IPS-18a (cell line): ENCODE measurements at regions not wholly inside any gene's neighbourhood (a gene's known extent, or its start where the extent isn't known, plus 50 kb on each side); places are given as distances from the start of the nearest gene placed in this dataset.
"Not testable (repeated sequence)": the region's sequence is repeated elsewhere in the genome, so short reads cannot be mapped to it uniquely, and the experiment has no call there.

Experiments used
- H3K27ac ChIP-seq: one replicate; pipeline ENCODE4 v1.5.1; 2013; ENCODE audit warnings: low read length
- H3K27me3 ChIP-seq: one replicate; pipeline ENCODE4 v1.6.1; 2013; ENCODE audit warnings: mild to moderate bottlenecking, low read length; ENCODE audit not compliant: control insufficient read depth, insufficient read depth
- H3K36me3 ChIP-seq: one replicate; pipeline ENCODE4 v1.6.1; 2013; ENCODE audit warnings: low read depth, low read length; ENCODE audit not compliant: control insufficient read depth
- H3K4me1 ChIP-seq: one replicate; pipeline ENCODE4 v1.6.1; 2013; ENCODE audit warnings: low read depth, low read length; ENCODE audit not compliant: control insufficient read depth
- H3K4me3 ChIP-seq: one replicate; pipeline ENCODE4 v1.5.1; 2013; ENCODE audit warnings: low read length
- H3K9ac ChIP-seq: one replicate; pipeline ENCODE4 v1.6.1; 2013; ENCODE audit warnings: mild to moderate bottlenecking, low read length, moderate library complexity
- H3K9me3 ChIP-seq: one replicate; pipeline ENCODE4 v1.6.1; 2013; ENCODE audit warnings: low read depth, low read length; ENCODE audit not compliant: control insufficient read depth

GRCh38 chr2:87500421-87500820 lies 247.5 kb upstream of the PLGLB2 start:
- not testable (repeated sequence) for H3K4me1 ChIP-seq, H3K36me3 ChIP-seq, H3K4me3 ChIP-seq, H3K27me3 ChIP-seq, H3K27ac ChIP-seq, H3K9me3 ChIP-seq, H3K9ac ChIP-seq

GRCh38 chr2:87500951-87501350 lies 246.9 kb upstream of the PLGLB2 start:
- not testable (repeated sequence) for H3K27ac ChIP-seq, H3K4me3 ChIP-seq, H3K4me1 ChIP-seq, H3K9me3 ChIP-seq, H3K36me3 ChIP-seq, H3K27me3 ChIP-seq, H3K9ac ChIP-seq

GRCh38 chr2:87502948-87503347 lies 244.9 kb upstream of the PLGLB2 start:
- H3K4me3 ChIP-seq, H3K36me3 ChIP-seq, H3K27me3 ChIP-seq, H3K4me1 ChIP-seq, H3K9ac ChIP-seq, H3K9me3 ChIP-seq, H3K27ac ChIP-seq: not testable (repeated sequence)

DNA sequence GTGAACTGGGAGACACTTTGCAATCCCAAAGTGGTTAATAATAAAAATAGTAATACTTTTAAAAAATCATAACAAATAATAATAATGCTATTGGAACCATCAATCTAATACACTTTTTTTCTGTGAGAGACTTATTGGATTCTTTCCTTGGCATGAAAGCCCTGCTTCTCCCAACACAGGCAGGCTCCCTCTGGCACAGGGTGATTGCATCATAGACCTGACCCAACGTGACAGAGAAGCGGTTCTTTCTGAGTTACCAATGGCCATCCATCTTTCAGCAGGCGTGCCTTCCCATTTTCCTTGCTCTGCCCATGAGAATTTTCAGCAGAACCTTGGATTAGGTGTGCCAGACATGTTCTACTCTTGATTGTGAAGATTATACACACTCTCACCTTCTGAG lies 242.6 kb upstream of the PLGLB2 start:
- not testable (repeated sequence) for H3K36me3 ChIP-seq, H3K4me1 ChIP-seq, H3K9ac ChIP-seq, H3K27me3 ChIP-seq, H3K27ac ChIP-seq, H3K9me3 ChIP-seq, H3K4me3 ChIP-seq

DNA sequence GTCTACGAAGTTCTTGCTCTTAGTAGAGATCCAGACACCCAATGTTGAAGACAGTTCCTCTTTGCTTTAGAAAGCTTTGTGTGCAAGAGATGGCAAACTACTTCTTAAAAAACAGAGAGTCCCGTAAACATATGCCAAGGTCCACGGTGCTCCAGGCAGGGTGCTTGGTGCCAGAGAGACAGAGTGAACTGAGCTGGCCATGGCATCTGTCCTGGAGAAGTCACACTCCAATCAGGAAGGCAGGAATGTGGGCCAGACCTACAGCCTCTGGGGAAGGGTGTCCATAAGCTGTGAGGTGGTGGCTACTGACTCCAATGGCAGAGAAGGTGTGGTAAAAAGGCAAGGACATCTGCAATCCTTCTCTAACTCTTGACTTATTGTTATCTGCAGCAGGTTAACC lies 242.0 kb upstream of the PLGLB2 start:
- not testable (repeated sequence) for H3K9ac ChIP-seq, H3K4me3 ChIP-seq, H3K36me3 ChIP-seq, H3K27ac ChIP-seq, H3K27me3 ChIP-seq, H3K9me3 ChIP-seq, H3K4me1 ChIP-seq

DNA sequence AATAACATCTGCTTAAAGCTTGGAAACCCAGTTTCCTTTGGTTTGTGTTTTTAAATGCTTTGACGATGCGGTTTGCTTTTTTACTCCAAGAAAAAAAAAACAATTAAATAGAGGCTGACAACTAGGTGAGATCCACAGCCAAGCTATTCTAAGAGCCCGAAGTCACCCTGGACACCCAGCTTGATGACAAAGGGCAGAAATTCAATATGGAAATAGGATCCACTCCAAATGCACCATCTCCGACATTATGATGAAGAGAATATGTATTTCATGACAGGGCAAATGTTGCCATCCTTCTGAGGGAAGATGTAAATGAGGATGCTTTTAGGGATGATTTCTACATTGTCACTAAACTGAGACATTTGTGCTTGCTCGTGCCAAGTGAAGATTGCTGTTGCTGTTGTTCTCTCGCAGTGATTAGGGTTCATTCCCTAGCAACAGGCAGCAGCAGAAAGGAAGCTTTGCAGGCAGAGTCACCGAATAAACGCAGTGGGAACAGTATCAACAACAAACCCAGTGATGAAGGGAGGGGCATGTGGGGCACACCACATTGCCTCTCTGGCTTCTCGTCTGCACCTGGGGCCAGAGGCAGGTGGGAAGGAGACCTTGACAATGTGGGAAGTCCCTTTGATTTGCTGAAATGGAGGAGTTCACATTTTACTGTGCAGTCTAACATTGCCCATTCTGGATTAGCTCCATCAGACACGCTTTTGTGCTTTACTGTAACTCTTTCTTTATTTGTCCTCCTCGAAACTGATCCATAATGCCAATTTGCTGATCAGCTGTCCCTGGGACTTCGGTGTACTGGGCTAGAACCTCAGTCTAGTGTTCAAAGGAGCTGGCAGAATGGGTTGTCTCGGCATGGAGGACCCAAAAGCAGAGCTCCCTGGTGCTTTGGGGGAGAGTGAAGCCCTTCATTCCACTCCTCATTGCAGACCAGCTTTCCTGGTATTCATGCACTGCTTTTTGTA lies 240.2 kb upstream of the PLGLB2 start:
- not testable (repeated sequence) for H3K4me3 ChIP-seq, H3K27me3 ChIP-seq, H3K4me1 ChIP-seq, H3K36me3 ChIP-seq, H3K9ac ChIP-seq, H3K9me3 ChIP-seq, H3K27ac ChIP-seq

GRCh38 chr2:87511195-87511778 lies 236.6 kb upstream of the PLGLB2 start:
- H3K9me3 ChIP-seq, H3K4me1 ChIP-seq, H3K9ac ChIP-seq, H3K27me3 ChIP-seq, H3K36me3 ChIP-seq, H3K27ac ChIP-seq, H3K4me3 ChIP-seq: not testable (repeated sequence)

GRCh38 chr2:87512864-87513530 lies 234.9 kb upstream of the PLGLB2 start:
- not testable (repeated sequence) for H3K27ac ChIP-seq, H3K9ac ChIP-seq, H3K27me3 ChIP-seq, H3K9me3 ChIP-seq, H3K4me1 ChIP-seq, H3K36me3 ChIP-seq, H3K4me3 ChIP-seq

- not testable (repeated sequence) for H3K36me3 ChIP-seq, H3K4me1 ChIP-seq, H3K27me3 ChIP-seq, H3K9me3 ChIP-seq, H3K27ac ChIP-seq, H3K9ac ChIP-seq, H3K4me3 ChIP-seq
These were observed 233.9 kb upstream of the PLGLB2 start for GRCh38 chr2:87514034-87514433.

DNA sequence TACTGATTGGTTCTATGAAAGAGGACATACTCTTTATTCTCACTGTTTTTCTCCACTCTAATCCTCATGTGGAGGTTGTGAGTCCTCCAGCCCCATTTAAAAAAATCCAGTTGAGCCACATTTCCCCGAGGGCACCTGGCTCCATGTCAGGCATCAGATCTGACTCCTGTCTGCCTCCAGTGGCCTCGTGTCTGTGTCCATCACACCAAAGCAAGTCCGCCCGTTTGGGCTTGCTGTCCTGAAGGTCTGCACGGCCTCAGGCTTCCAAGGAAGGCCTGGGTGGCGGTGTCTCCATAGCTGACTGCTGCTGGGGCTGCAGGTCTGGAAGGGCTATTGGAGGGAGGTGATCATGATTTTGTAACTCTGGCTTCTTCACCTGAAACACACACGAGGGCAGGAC lies 233.4 kb upstream of the PLGLB2 start:
- not testable (repeated sequence) for H3K4me3 ChIP-seq, H3K9ac ChIP-seq, H3K27ac ChIP-seq, H3K27me3 ChIP-seq, H3K36me3 ChIP-seq, H3K4me1 ChIP-seq, H3K9me3 ChIP-seq

GRCh38 chr2:87515226-87515625 lies 232.7 kb upstream of the PLGLB2 start:
- H3K9me3 ChIP-seq, H3K36me3 ChIP-seq, H3K4me1 ChIP-seq, H3K9ac ChIP-seq, H3K27ac ChIP-seq, H3K4me3 ChIP-seq, H3K27me3 ChIP-seq: not testable (repeated sequence)

DNA sequence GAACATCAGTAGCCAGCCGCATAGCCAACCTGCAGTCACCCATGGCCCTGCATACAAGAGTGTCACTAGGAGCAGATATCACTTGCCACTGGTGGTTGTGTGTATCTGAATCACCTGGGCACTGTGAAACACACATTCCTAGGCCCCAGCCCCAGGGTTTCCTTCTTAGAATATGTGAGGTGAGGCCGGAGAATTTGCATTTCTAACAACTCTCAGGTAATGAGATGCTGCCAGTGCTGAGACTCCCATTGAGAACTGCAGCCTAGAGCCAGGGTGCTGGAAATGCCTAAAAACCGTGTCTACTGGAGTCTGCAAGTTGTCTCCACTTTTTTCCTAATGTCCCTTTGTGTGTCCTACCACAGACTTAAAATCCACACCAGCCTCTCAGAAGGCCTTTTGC lies 232.0 kb upstream of the PLGLB2 start:
- H3K36me3 ChIP-seq, H3K27ac ChIP-seq, H3K9ac ChIP-seq, H3K27me3 ChIP-seq, H3K4me1 ChIP-seq, H3K4me3 ChIP-seq, H3K9me3 ChIP-seq: not testable (repeated sequence)
